COLO668 (cell line): ENCODE measurements at regions not wholly inside any gene's neighbourhood (a gene's known extent, or its start where the extent isn't known, plus 50 kb on each side); places are given as distances from the start of the nearest gene placed in this dataset.

ENCODE experiments used
- DNase-seq: peaks from one replicate; lab custom pipeline; 2025; ENCODE audit not compliant: unreplicated experiment; lab: John Stamatoyannopoulos, UW

GRCh38 chr9:106400170-106400569 lies 462.8 kb upstream of the ZNF462 start:
- DNase-seq: no peak

GRCh38 chr9:106400950-106401349 lies 462.0 kb upstream of the ZNF462 start:
- no peak for DNase-seq

- DNase-seq: no peak
These were observed 459.9 kb upstream of the ZNF462 start for GRCh38 chr9:106403081-106403480.

- no peak for DNase-seq
These were observed 458.8 kb upstream of the ZNF462 start for GRCh38 chr9:106404137-106404536.

GRCh38 chr9:106405871-106406435 lies 457.0 kb upstream of the ZNF462 start:
- no peak for DNase-seq

- no peak for DNase-seq
These were observed 448.9 kb upstream of the ZNF462 start for GRCh38 chr9:106414042-106414441.

GRCh38 chr9:106417685-106418084 lies 445.3 kb upstream of the ZNF462 start:
- no peak for DNase-seq

- DNase-seq: no peak
These were observed 443.1 kb upstream of the ZNF462 start for GRCh38 chr9:106419829-106420228.

- no peak for DNase-seq
These were observed 442.4 kb upstream of the ZNF462 start for GRCh38 chr9:106420511-106420944.

- no peak for DNase-seq
These were observed 441.2 kb upstream of the ZNF462 start for GRCh38 chr9:106421772-106422171.

- DNase-seq: no peak
These were observed 439.4 kb upstream of the ZNF462 start for GRCh38 chr9:106423575-106423974.

- no peak for DNase-seq
These were observed 430.3 kb upstream of the ZNF462 start for GRCh38 chr9:106432631-106433030.

- DNase-seq: no peak
These were observed 424.0 kb upstream of the ZNF462 start for GRCh38 chr9:106438928-106439327.

GRCh38 chr9:106441283-106441682 lies 421.7 kb upstream of the ZNF462 start:
- no peak for DNase-seq

- no peak for DNase-seq
These were observed 419.4 kb upstream of the ZNF462 start for GRCh38 chr9:106443520-106443919.

- DNase-seq: no peak
These were observed 417.9 kb upstream of the ZNF462 start for GRCh38 chr9:106445107-106445506.

GRCh38 chr9:106449336-106449927 lies 413.5 kb upstream of the ZNF462 start:
- DNase-seq: no peak

GRCh38 chr9:106450549-106450948 lies 412.4 kb upstream of the ZNF462 start:
- DNase-seq: no peak

GRCh38 chr9:106451223-106451622 lies 411.7 kb upstream of the ZNF462 start:
- no peak for DNase-seq

- DNase-seq: no peak
These were observed 406.4 kb upstream of the ZNF462 start for GRCh38 chr9:106456581-106456980.

GRCh38 chr9:106467113-106467864 lies 395.7 kb upstream of the ZNF462 start:
- no peak for DNase-seq

GRCh38 chr9:106467865-106468164 lies 395.2 kb upstream of the ZNF462 start:
- no peak for DNase-seq

GRCh38 chr9:106468431-106468830 lies 394.5 kb upstream of the ZNF462 start:
- DNase-seq: no peak
